ENCODE measurements at regions not wholly inside any gene's neighbourhood (a gene's known extent, or its start where the extent isn't known, plus 50 kb on each side); places are given as distances from the start of the nearest gene placed in this dataset.

GRCh38 chr16:26317885-26318284, 626.1 kb downstream of the HS3ST4 start:
- no peak overlapping the region for H3K9ac ChIP-seq (ENCODE audit: low read depth, low read length)
- H3K27me3 ChIP-seq (ENCODE audit: insufficient read depth, low read length, poor library complexity), result no peaks in the 10 kb centered on the region
- no peak overlapping the region for H3K4me3 ChIP-seq (ENCODE audit: low read depth in 1 of 2, low read length in 2 of 2)
- no peak overlapping the region for H3K4me2 ChIP-seq (ENCODE audit: insufficient read depth, low read length)
- ATAC-seq (ENCODE audit: insufficient read depth, low read depth) (no peak), DNase-seq (no peak)
- no peak overlapping the region for H2AFZ ChIP-seq (ENCODE audit: low read depth, low read length)
- no peaks in the 10 kb centered on the region for H3K36me3 ChIP-seq (ENCODE audit: insufficient read depth, low read length)
- no peaks in the 10 kb centered on the region for H3K9me3 ChIP-seq (ENCODE audit: insufficient read depth, low read length, severe bottlenecking)
- no peaks in the 10 kb centered on the region for H3K79me2 ChIP-seq (ENCODE audit: insufficient read depth, low read length)
- H3K4me1 ChIP-seq (ENCODE audit: insufficient read depth, low read length), result no peaks in the 10 kb centered on the region
- H4K20me1 ChIP-seq (ENCODE audit: insufficient read depth, low read length), result no peaks in the 10 kb centered on the region
- TF ChIP-seq EZH2 (IDR thresholded peaks at IDR 0.05; ENCODE audit: borderline replicate concordance, low read depth, low read length, severe bottlenecking), result no peak
- TF ChIP-seq, protein P1, sequence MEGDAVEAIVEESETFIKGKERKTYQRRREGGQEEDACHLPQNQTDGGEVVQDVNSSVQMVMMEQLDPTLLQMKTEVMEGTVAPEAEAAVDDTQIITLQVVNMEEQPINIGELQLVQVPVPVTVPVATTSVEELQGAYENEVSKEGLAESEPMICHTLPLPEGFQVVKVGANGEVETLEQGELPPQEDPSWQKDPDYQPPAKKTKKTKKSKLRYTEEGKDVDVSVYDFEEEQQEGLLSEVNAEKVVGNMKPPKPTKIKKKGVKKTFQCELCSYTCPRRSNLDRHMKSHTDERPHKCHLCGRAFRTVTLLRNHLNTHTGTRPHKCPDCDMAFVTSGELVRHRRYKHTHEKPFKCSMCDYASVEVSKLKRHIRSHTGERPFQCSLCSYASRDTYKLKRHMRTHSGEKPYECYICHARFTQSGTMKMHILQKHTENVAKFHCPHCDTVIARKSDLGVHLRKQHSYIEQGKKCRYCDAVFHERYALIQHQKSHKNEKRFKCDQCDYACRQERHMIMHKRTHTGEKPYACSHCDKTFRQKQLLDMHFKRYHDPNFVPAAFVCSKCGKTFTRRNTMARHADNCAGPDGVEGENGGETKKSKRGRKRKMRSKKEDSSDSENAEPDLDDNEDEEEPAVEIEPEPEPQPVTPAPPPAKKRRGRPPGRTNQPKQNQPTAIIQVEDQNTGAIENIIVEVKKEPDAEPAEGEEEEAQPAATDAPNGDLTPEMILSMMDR (IDR thresholded peaks at IDR 0.05; ENCODE audit: borderline replicate concordance, extremely low read depth, low read length, poor library complexity, severe bottlenecking), result no peak
- no peak overlapping the region for H3K27ac ChIP-seq (ENCODE audit: low read length)

GRCh38 chr16:26330654-26331053, 638.9 kb downstream of the HS3ST4 start:
- no peak overlapping the region for H3K9ac ChIP-seq (ENCODE audit: low read depth, low read length)
- no peak for TF ChIP-seq EZH2 (IDR thresholded peaks at IDR 0.05; ENCODE audit: borderline replicate concordance, low read depth, low read length, severe bottlenecking)
- TF ChIP-seq, protein P1 (IDR thresholded peaks at IDR 0.05; ENCODE audit: borderline replicate concordance, extremely low read depth, low read length, poor library complexity, severe bottlenecking), result no peak
- no peak overlapping the region for H3K4me3 ChIP-seq (ENCODE audit: low read depth in 1 of 2, low read length in 2 of 2)
- ATAC-seq (ENCODE audit: insufficient read depth, low read depth), result no peak
- H3K79me2 ChIP-seq (ENCODE audit: insufficient read depth, low read length), result no peaks in the 10 kb centered on the region
- no peaks in the 10 kb centered on the region for H4K20me1 ChIP-seq (ENCODE audit: insufficient read depth, low read length)
- H3K9me3 ChIP-seq (ENCODE audit: insufficient read depth, low read length, severe bottlenecking), result no peaks in the 10 kb centered on the region
- no peak overlapping the region for H2AFZ ChIP-seq (ENCODE audit: low read depth, low read length)
- H3K27ac ChIP-seq (ENCODE audit: low read length), result no peak overlapping the region
- peaks cover 11% of the 10 kb centered on the region for H3K27me3 ChIP-seq (ENCODE audit: insufficient read depth, low read length, poor library complexity)
- DNase-seq, result no peak
- H3K4me2 ChIP-seq (ENCODE audit: insufficient read depth, low read length), result no peak overlapping the region
- no peaks in the 10 kb centered on the region for H3K4me1 ChIP-seq (ENCODE audit: insufficient read depth, low read length)
- H3K36me3 ChIP-seq (ENCODE audit: insufficient read depth, low read length), result no peaks in the 10 kb centered on the region

GRCh38 chr16:26334218-26335111, 642.7 kb downstream of the HS3ST4 start:
- TF ChIP-seq, protein P1 (IDR thresholded peaks at IDR 0.05; ENCODE audit: borderline replicate concordance, extremely low read depth, low read length, poor library complexity, severe bottlenecking), result no peak
- TF ChIP-seq EZH2 (IDR thresholded peaks at IDR 0.05; ENCODE audit: borderline replicate concordance, low read depth, low read length, severe bottlenecking), result no peak
- H3K4me1 ChIP-seq (ENCODE audit: insufficient read depth, low read length), result no peaks in the 10 kb centered on the region

More at GRCh38 chr16:26334218-26335111, 642.7 kb downstream of the HS3ST4 start:
- Histone ChIP-seq H3K9ac (ENCODE audit: low read depth, low read length) (no peak overlapping the region), H2AFZ (ENCODE audit: low read depth, low read length) (no peak overlapping the region), H3K36me3 (ENCODE audit: insufficient read depth, low read length) (no peaks in the 10 kb centered on the region), H3K9me3 (ENCODE audit: insufficient read depth, low read length, severe bottlenecking) (no peaks in the 10 kb centered on the region), H3K79me2 (ENCODE audit: insufficient read depth, low read length) (no peaks in the 10 kb centered on the region), H4K20me1 (ENCODE audit: insufficient read depth, low read length) (no peaks in the 10 kb centered on the region), H3K4me2 (ENCODE audit: insufficient read depth, low read length) (no peak overlapping the region), H3K27ac (ENCODE audit: low read length) (no peak overlapping the region), H3K4me3 (ENCODE audit: low read depth in 1 of 2, low read length in 2 of 2) (no peak overlapping the region), H3K27me3 (ENCODE audit: insufficient read depth, low read length, poor library complexity) (peaks cover 11% of the 10 kb centered on the region)
- ATAC-seq (ENCODE audit: insufficient read depth, low read depth), result no peak
- DNase-seq, result no peak

Measured in DND-41 (cell line).